ENCODE measurements at regions not wholly inside any gene's neighbourhood (a gene's known extent, or its start where the extent isn't known, plus 50 kb on each side); places are given as distances from the start of the nearest gene placed in this dataset.

DNA sequence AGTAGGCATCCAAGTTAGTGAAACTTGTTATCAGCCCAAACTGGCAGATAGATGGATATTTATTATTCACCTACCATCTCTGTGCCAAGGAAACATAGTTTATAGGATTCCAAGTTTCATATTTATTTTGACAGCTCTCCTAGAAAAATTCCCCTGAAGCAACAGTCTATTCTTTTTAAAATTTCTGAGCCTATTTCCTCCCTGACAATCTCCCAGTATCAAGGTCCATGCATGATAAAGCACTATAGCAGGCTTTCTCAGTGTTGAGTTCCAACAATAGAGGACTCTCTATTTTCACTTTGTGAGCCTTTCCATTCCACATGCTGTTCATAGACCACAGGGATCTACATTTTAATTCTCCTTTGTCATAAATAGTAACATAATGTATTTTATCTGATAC, 312.6 kb downstream of the SLITRK6 start:
- H3K9me3 ChIP-seq: peaks cover 0 to 13% (median 0%) of the 10 kb centered on the region in 11 donors
- DNase-seq: no peak
- no peak for ATAC-seq
- intact Hi-C loops (cut with DNase I): no loop called here
- no peaks in the 10 kb centered on the region for H3K27me3 ChIP-seq
- H3K36me3 ChIP-seq: no peaks in the 10 kb centered on the region
- no peaks in the 10 kb centered on the region for H3K4me1 ChIP-seq
- TF ChIP-seq, protein P1, sequence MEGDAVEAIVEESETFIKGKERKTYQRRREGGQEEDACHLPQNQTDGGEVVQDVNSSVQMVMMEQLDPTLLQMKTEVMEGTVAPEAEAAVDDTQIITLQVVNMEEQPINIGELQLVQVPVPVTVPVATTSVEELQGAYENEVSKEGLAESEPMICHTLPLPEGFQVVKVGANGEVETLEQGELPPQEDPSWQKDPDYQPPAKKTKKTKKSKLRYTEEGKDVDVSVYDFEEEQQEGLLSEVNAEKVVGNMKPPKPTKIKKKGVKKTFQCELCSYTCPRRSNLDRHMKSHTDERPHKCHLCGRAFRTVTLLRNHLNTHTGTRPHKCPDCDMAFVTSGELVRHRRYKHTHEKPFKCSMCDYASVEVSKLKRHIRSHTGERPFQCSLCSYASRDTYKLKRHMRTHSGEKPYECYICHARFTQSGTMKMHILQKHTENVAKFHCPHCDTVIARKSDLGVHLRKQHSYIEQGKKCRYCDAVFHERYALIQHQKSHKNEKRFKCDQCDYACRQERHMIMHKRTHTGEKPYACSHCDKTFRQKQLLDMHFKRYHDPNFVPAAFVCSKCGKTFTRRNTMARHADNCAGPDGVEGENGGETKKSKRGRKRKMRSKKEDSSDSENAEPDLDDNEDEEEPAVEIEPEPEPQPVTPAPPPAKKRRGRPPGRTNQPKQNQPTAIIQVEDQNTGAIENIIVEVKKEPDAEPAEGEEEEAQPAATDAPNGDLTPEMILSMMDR (IDR thresholded peaks at IDR 0.05): no peak
- H3K4me3 ChIP-seq: no peak overlapping the region
- no peak overlapping the region for H3K27ac ChIP-seq

DNA sequence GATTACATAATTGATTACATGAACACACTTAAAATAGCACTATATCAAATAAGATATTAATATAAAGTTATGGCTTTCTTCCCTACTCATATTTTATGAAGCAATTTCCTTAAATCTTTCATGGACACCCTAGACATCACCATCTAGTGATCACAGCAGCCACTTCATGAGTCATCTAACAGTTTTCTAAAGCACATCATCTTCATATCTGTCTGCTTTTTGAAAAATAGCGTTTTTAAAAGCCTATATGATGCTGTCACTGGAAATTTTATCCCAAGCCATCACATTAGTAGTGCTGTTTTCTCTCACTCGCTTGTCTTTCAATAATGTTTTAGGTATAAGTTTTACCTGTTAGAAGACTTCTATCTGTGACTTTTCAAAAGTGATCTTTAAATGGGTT, 326.1 kb downstream of the SLITRK6 start:
- H3K36me3 ChIP-seq: no peaks in the 10 kb centered on the region
- DNase-seq (no peak), ATAC-seq (no peak)
- TF ChIP-seq, protein P1 (IDR thresholded peaks at IDR 0.05): no peak
- peaks cover 0 to 5% (median 0%) of the 10 kb centered on the region in 11 donors for H3K9me3 ChIP-seq
- no peaks in the 10 kb centered on the region for H3K27me3 ChIP-seq
- H3K4me3 ChIP-seq: no peak overlapping the region
- intact Hi-C loops (cut with DNase I): no loop called here
- WGBS, 2 donors: 76 to 80% methylated on average over 2 of the region's 2 CpGs
- no peak overlapping the region for H3K27ac ChIP-seq
- H3K4me1 ChIP-seq: no peaks in the 10 kb centered on the region

DNA sequence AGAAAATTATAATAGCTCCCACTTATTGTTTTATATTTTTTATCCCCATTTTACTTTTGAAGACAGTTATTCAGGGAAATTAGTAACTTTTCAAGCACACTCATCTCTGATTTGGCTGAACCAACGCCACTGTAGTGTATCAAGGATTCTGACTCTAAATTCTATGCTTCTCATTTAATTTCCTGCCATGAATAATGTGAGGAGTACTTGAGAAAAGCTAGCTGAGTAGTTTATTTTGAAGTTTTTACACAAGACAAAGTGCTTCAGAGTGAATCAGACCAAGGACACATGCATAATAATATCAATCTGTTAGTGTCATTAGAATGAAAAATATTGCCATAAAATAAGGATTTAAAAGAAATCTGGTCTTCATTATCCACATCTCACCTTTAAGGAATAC, 329.9 kb downstream of the SLITRK6 start:
- no peak overlapping the region for H3K27ac ChIP-seq
- H3K27me3 ChIP-seq: no peaks in the 10 kb centered on the region
- DNase-seq (no peak), ATAC-seq (no peak)
- H3K9me3 ChIP-seq: no peaks in the 10 kb centered on the region
- no peaks in the 10 kb centered on the region for H3K36me3 ChIP-seq
- intact Hi-C loops (cut with DNase I): no loop called here
- WGBS, 2 donors: 68 to 70% methylated on average over 1 of the region's 1 CpG
- H3K4me1 ChIP-seq: no peaks in the 10 kb centered on the region
- TF ChIP-seq, protein P1 (IDR thresholded peaks at IDR 0.05): no peak
- H3K4me3 ChIP-seq: no peak overlapping the region

DNA sequence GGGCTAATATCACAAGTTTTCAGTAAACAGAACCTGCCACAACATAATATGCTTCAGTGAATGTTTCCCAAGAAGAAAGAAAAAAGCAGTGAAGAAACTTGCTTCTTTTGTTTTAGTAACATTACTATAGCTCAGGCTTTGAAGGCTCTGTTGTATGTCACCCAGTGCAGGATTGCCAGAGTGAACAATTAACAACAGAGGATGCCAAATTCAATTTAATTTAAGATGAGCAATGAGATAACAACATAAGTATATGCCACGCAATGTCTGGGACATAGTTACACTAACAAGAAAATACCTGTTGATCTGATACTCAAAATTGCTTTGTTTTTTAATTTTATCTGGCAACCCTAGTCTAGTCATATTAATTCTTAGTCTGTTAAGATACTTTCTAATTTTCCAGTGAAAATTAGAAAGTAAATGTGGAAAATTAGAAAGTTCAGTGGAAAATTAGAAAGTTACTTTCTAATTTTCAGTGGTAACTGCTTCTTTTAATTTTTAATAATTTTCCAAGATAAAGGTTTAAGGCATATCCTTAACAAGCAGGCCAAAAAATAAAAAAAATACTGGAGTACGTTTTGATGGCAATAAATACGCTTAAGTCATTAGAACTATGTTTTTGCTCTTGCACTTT, 336.3 kb downstream of the SLITRK6 start:
- Histone ChIP-seq H3K27me3 (no peaks in the 10 kb centered on the region), H3K4me1 (no peaks in the 10 kb centered on the region), H3K4me3 (no peak overlapping the region), H3K9me3 (peaks cover 0 to 23% (median 0%) of the 10 kb centered on the region in 11 donors), H3K36me3 (no peaks in the 10 kb centered on the region), H3K27ac (no peak overlapping the region)
- DNase-seq: no peak
- ATAC-seq: no peak
- intact Hi-C loops (cut with DNase I): no loop called here
- TF ChIP-seq, protein P1 (IDR thresholded peaks at IDR 0.05): no peak
- 82 to 86% methylated on average over 3 of the region's 3 CpGs for WGBS, 2 donors
